NCI-H524 (cell line): ENCODE measurements at regions not wholly inside any gene's neighbourhood (a gene's known extent, or its start where the extent isn't known, plus 50 kb on each side); places are given as distances from the start of the nearest gene placed in this dataset.
"Not testable (repeated sequence)": the region's sequence is repeated elsewhere in the genome, so short reads cannot be mapped to it uniquely, and the experiment has no call there.

Experiments
- DNase-seq, 2 experiments: peaks; one replicate each; lab custom pipeline; 2025; lab: John Stamatoyannopoulos, UW

DNA sequence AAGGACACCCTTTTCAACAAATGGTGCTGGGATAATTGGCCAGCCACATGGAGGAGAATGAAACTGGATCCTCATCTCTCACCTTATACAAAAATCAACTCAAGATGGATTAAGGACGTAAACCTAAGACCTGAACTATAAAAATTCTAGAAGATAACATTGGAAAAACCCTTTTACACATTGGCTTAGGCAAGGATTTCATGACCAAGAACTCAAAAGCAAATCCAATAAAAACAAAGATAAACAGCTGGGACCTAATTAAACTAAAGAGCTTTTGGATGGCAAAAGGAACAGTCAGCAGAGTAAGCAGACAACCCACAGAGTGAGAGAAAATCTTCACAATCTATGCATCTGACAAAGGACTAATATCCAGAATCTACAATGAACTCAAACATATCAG lies 96.9 kb upstream of the BNIP2 start:
- peak; percentile 36 to 80 for DNase-seq

DNA sequence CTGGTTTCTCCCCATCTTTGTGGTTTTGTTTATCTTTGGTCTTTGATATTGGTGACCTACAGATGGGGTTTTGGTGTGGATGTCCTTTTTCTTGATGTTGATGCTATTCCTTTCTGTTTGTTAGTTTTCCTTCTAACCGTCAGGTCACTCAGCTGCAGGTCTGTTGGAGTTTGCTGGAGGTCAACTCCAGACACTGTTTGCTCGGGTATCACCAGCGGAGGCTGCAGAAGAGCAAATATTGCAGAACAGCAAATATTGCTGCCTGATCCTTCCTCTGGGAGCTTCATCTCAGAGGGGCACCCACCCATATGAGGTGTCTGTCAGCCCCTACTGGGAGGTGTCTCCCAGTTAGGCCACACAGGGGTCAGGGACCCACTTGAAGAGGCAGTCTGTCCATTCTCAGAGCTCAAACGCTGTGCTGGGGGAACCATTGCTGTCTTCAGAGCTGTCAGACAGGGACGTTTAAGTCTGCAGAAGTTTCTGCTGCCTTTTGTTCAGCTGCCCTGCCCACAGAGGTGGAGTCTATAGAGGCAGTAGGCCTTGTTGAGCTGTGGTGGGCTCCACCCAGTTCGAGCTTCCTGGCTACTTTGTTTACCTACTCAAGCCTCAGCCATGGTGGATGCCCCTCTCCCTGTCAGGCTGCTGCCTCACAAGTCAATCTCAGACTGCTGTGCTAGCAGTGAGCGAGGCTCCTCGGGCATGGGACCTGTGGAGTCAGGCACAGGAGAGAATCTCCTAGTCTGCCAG lies 94.8 kb upstream of the BNIP2 start:
- not testable (repeated sequence) for DNase-seq

DNA sequence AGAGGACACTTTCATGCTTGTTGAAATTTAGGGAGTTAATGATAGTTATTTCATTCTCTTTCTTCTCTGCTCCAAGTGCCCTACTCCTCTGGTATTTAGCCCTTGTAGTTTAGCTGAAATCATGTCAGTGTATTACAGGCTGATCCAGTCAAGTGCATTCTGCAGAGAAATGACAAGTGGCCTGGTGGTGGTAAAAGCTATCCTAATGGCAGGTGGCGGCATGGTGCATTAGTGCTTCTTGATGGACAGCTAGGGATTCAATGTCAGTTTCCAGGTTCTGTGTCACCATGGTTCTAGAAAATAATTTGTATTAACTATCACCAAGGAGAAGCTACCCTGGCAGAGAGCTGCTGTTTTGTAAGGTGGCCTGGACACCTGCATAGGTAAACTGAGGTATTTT lies 90.0 kb upstream of the BNIP2 start:
- DNase-seq = peak in 1 of 2 experiments; percentile 60

DNA sequence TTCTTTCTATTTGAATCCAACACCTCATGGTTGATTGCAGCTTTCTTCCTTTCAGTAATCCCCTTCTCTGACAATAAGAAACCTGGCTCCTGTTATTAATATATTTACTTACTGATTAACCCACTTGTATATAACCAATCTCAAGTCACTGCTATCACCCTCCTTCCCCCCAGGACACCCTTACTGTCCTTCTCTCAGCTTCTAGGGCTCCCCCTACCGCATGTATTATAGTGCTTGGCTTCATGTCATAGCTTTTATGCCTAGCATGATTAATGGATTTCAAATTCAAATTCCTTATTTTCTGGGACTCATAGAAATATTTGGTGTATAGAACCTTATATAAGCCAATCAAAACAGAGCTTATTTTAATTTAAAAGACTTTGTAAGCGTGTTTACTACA lies 75.7 kb upstream of the BNIP2 start:
- DNase-seq = no peak

DNA sequence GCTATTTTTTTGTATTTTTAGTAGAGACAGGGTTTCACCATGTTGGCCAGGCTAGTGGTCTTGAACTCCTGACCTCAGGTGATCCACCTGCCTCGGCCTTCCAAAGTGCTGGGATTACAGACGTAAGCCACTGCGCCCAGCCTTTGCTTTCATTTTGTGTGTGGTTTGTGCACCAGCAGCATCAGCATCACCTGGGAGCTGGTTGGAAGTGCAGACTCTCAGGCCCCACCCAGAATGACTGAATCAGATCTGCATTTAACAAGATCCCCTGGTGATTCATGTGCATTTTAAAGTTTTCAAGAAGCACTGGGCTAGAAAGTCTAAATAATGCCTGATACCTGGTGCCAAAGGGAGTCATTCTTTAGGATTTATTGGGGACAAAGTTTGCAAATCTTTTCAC lies 73.4 kb upstream of the BNIP2 start:
- no peak for DNase-seq

DNA sequence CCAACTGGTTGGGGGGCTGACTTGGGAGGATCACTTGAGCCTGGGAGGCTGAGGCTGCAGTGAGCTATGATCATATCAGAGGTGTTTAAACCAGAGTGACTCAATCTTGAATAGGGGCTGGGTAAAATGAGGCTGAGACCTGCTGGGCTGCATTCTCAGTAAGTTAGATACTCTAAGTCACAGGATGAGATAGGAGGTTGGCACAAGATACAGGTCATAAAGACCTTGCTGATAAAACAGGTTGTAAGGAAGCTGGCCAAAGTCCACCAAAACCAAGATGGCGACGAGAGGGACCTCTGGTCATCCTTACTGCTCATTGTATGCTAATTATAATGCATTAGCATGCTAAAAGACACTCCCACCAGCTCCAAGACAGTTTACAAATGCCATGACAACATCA lies 71.1 kb upstream of the BNIP2 start:
- DNase-seq = not testable (repeated sequence)

DNA sequence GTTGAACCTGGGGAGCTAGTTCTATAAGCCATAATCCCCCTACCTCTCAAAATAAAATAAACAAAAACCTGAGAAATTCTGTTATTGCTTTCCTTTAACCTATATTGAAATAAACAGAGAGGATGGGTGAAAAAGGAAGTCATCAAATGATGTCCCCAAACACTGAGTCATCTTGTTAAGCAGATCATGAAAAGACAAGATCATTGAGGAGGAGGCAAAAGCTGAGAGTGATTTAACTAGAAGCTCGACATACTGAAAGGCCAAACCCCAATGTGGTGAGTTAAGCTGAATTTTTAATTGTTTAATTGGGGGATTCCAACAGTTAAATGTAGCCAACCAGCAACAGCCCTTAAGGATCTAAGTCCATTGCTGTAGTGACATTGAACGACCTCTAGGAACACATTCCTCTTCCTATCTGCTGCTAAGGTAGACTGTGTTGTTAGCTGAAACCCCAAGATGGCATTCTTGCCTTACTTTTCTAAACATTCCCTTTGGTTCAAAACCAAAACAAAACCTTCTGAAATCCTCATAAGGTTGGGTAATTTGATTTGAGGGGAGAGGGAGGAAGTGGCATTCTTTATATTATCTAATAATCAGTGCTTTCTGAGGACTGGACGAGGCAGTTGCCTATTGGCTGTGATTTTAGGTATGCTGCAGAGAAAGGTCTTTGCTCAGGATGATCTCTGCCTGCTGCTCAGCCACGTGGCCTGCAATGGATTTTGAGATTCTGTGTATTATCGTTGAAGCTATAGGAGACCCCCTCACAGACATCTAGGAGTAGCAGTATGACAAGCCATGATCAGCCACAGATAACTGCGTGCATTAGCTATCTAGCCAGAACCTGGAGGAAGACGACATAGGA lies 62.7 kb upstream of the BNIP2 start:
- peak; percentile 29 to 77 for DNase-seq

DNA sequence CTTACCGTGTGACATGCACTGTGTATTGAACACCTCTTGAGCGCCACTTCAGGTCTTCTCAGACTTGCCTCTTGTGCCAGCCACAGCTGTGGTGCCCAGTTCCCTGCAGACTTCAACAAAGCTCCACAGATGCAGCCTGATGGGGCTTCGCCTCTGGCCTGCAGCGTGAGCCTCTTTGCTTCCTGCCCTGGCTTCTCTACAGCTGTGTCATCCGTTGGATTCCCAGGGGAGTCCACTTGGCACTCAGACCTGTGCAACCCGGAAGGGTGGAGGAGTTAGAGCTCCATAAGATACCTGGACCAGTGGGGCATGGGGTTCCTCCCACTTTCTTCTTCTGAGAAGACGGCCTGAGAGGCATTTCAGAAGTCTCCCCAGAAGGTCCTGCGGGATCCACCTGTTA lies 57.7 kb upstream of the BNIP2 start:
- DNase-seq = peak in 1 of 2 experiments; percentile 15

DNA sequence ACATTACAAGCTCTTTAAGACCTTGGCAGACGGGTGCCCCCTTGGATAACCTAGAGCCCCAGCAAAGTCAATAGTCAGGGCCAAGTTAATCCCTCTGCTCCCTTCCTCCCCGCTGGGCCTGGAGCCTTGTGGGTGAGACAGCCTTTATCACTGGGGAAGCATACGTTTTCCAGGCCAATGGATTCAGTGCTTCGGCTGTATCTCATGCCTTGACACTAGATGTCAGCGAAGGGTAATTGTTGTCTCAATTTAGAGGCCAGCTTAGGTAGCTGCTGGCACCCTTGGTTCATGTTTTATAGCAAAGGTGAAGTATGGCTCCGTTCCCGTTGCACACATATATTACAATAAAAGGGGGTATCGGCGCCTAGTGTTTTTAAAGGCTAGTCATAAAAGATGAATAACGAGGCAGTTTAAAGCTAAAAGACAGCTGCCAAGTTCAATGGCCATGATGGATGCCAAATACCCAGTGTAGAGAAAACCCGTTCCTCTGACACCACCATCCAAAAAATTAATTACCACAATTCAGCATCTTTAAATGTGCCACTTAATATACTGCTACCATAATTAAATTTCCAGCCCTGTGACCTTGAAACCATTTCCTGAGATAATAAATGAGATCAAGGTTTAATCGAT lies 52.3 kb upstream of the BNIP2 start:
- DNase-seq = peak; percentile 86 to 95

DNA sequence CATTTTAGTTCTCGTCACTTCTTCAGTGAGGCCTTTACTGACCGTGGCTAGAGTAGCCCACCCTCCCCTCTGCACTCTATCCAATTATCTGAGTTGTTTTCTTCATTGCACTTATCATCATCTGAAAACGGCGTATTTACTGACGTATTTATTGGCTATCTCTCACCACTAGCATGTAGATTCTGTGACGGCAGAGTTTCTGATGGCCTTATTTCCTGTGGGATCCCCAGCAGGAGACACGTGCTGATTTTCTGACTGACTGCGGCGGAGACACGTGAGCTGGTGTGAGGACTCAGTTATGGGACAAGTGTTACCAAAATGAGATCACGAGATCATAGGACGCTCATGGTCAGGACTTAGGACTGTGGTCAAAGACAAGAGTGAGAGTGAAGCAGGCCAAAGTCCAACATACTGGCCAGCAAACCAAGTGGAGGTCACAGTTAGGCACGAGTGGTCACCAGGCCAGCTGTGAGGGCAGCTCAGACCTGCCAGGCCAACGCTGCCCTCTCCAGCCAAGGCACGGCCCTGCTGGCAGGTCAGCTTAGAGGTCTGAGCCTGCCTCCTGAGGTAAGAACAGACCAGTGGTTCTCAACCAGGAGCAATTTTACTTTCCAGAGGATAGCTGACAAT lies 50.6 kb upstream of the BNIP2 start:
- DNase-seq = no peak
